Naive B cell (primary cell): ENCODE measurements at regions not wholly inside any gene's neighbourhood (a gene's known extent, or its start where the extent isn't known, plus 50 kb on each side); places are given as distances from the start of the nearest gene placed in this dataset.

Experiments used
- ATAC-seq, 2 donors: fragments of 150-1000 bp; cut with Tn5 transposase; 2 replicates each; pipeline ENCODE4 v1.10.0; 2021; ENCODE audit warnings: low read depth in 2 of 2, mild to moderate bottlenecking in 2 of 2, moderate library complexity in 2 of 2
- DNase-seq: peaks from one replicate; pipeline ENCODE4 v3.0.0; 2022
- H3K27ac Mint-ChIP-seq, 6 donors: one replicate each; pipeline ENCODE4 v1.8.0; 2020 to 2022; ENCODE audit warnings: mild to moderate bottlenecking in 6 of 6, mixed read lengths in 6 of 6, moderate library complexity in 5 of 6, inconsistent platforms in 2 of 6
- H3K27me3 Mint-ChIP-seq, 3 donors: one replicate each; pipeline ENCODE4 v1.8.0; 2021 to 2022; ENCODE audit warnings: mixed read lengths in 3 of 3, mild to moderate bottlenecking in 1 of 3
- H3K36me3 Mint-ChIP-seq, 2 donors: one replicate each; pipeline ENCODE4 v1.8.0; 2020 to 2022; ENCODE audit warnings: mixed read lengths in 2 of 2, inconsistent platforms in 1 of 2, mild to moderate bottlenecking in 1 of 2
- H3K4me1 Mint-ChIP-seq, 3 donors: one replicate each; pipeline ENCODE4 v1.8.0; 2020 to 2022; ENCODE audit warnings: mixed read lengths in 3 of 3, inconsistent platforms in 1 of 3, mild to moderate bottlenecking in 1 of 3, moderate library complexity in 1 of 3
- H3K4me3 Mint-ChIP-seq, 8 donors: one replicate each; pipeline ENCODE4 v1.8.0; 2020 to 2022; ENCODE audit warnings: mild to moderate bottlenecking in 8 of 8, mixed read lengths in 8 of 8, moderate library complexity in 8 of 8, inconsistent platforms in 2 of 8
- H3K9me3 Mint-ChIP-seq, 7 donors: one replicate each; pipeline ENCODE4 v1.8.0; 2020 to 2022; ENCODE audit warnings: mixed read lengths in 7 of 7, mild to moderate bottlenecking in 5 of 7, inconsistent platforms in 2 of 7, moderate library complexity in 1 of 7

GRCh38 chr3:109387201-109387600 is 49.9 kb upstream of the DPPA4 start:
- H3K36me3 Mint-ChIP-seq, result no peaks in the 10 kb centered on the region
- H3K9me3 Mint-ChIP-seq, result peaks cover 0 to 4% (median 0%) of the 10 kb centered on the region in 7 donors
- ATAC-seq (no peak), DNase-seq (no peak)
- H3K27me3 Mint-ChIP-seq, result no peaks in the 10 kb centered on the region
- no peak overlapping the region for H3K27ac Mint-ChIP-seq
- peaks cover 0 to 3% (median 0%) of the 10 kb centered on the region in 3 donors for H3K4me1 Mint-ChIP-seq
- H3K4me3 Mint-ChIP-seq, result no peak overlapping the region
